ENCODE measurements at regions not wholly inside any gene's neighbourhood (a gene's known extent, or its start where the extent isn't known, plus 50 kb on each side); places are given as distances from the start of the nearest gene placed in this dataset.

- no peak for TF ChIP-seq JUNB (IDR thresholded peaks at IDR 0.05; ENCODE audit: unreplicated experiment)
- TF ChIP-seq, protein P1, sequence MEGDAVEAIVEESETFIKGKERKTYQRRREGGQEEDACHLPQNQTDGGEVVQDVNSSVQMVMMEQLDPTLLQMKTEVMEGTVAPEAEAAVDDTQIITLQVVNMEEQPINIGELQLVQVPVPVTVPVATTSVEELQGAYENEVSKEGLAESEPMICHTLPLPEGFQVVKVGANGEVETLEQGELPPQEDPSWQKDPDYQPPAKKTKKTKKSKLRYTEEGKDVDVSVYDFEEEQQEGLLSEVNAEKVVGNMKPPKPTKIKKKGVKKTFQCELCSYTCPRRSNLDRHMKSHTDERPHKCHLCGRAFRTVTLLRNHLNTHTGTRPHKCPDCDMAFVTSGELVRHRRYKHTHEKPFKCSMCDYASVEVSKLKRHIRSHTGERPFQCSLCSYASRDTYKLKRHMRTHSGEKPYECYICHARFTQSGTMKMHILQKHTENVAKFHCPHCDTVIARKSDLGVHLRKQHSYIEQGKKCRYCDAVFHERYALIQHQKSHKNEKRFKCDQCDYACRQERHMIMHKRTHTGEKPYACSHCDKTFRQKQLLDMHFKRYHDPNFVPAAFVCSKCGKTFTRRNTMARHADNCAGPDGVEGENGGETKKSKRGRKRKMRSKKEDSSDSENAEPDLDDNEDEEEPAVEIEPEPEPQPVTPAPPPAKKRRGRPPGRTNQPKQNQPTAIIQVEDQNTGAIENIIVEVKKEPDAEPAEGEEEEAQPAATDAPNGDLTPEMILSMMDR (conservative IDR thresholded peaks at IDR 0.05; ENCODE audit: low read depth in 2 of 2) = no peak
- TF ChIP-seq EZH2phosphoT487 (IDR thresholded peaks at IDR 0.05; ENCODE audit: unreplicated experiment) = no peak
- no peak for TF ChIP-seq CREB1 (CRISPR knock-in tag; IDR thresholded peaks at IDR 0.05; ENCODE audit: low read depth)
- no peak for TF ChIP-seq POLR2AphosphoS5 (IDR thresholded peaks at IDR 0.05; ENCODE audit: low read depth)
Observed at GRCh38 chr3:193848547-193848946, 255.5 kb downstream of the OPA1 start.
